B cell (primary cell): ENCODE measurements at regions not wholly inside any gene's neighbourhood (a gene's known extent, or its start where the extent isn't known, plus 50 kb on each side); places are given as distances from the start of the nearest gene placed in this dataset.

Experiments
- ATAC-seq: fragments of 200-7000 bp; cut with Tn5 transposase; one replicate; pipeline ENCODE4 v1.10.0; 2021; ENCODE audit warnings: low read depth, mild to moderate bottlenecking, moderate number of reproducible peaks, moderate library complexity
- CTCF ChIA-PET: fragments of 350-600 bp; sonication (Branson Sonifier 250); formaldehyde crosslinking; loops from one replicate; lab custom pipeline; 2021; ENCODE audit warnings: antibody characterized with exemption, inconsistent platforms; lab: Charles Lee
- POLR2A ChIA-PET: fragments of 350-600 bp; sonication (Branson Sonifier 250); formaldehyde crosslinking; loops from one replicate; lab custom pipeline; 2021; ENCODE audit warnings: antibody characterized with exemption; lab: Charles Lee
- DNase-seq: peaks from one replicate; pipeline ENCODE4 v3.0.0; 2013
- H2AFZ ChIP-seq: 2 replicates; pipeline ENCODE4 v1.6.1; 2012; ENCODE audit warnings: mild to moderate bottlenecking, low read depth, low read length; ENCODE audit not compliant: insufficient read depth, poor library complexity, severe bottlenecking
- H3K27ac ChIP-seq, 2 donors: 1 replicate in 1 of 2; 2 replicates in 1 of 2; pipeline ENCODE4 v1.5.1; 2012 to 2013; ENCODE audit warnings: low read length in 2 of 2, mild to moderate bottlenecking in 2 of 2, moderate library complexity in 1 of 2
- H3K27me3 ChIP-seq, 4 experiments: fragments of 200-600 bp in 1 of 4; sonication (generic) in 1 of 4; replicated peaks in 1 of 4; 1 replicate in 2 of 4; 2 replicates in 2 of 4; pipeline versions ENCODE4 v1.6.1 to v1.7.0; 2013 to 2016; ENCODE audit warnings: low read length in 3 of 4, mild to moderate bottlenecking in 2 of 4, mixed read lengths in 1 of 4, moderate library complexity in 1 of 4; ENCODE audit not compliant: insufficient read depth in 4 of 4, control insufficient read depth in 3 of 4; ENCODE audit errors: control extremely low read depth in 1 of 4
- H3K36me3 ChIP-seq, 2 experiments: replicated peaks in 1 of 2; 1 replicate in 1 of 2; 2 replicates in 1 of 2; pipeline versions ENCODE4 v1.6.1 to v1.7.1; 2013; ENCODE audit warnings: low read length in 1 of 2; ENCODE audit not compliant: insufficient read depth in 2 of 2, control insufficient read depth in 1 of 2; ENCODE audit errors: control extremely low read depth in 1 of 2, extremely low read depth in 1 of 2
- H3K4me1 ChIP-seq, 2 donors: fragments of 200-600 bp in 1 of 2; sonication (generic) in 1 of 2; 1 replicate in 1 of 2; 2 replicates in 1 of 2; pipeline versions ENCODE4 v1.5.1 to v1.6.1; 2013 to 2017; ENCODE audit warnings: low read length in 2 of 2; ENCODE audit not compliant: control insufficient read depth in 2 of 2, insufficient read depth in 2 of 2
- H3K4me2 ChIP-seq: replicated peaks from 2 replicates; pipeline ENCODE3; 2012; ENCODE audit warnings: mild to moderate bottlenecking, low read depth, low read length; ENCODE audit not compliant: poor library complexity, severe bottlenecking
- H3K4me3 ChIP-seq, 5 experiments: fragments of 200-600 bp in 1 of 5; sonication (generic) in 1 of 5; 1 replicate in 3 of 5; 2 replicates in 2 of 5; pipeline versions ENCODE4 v1.5.1 to v1.7.0; 2011 to 2016; ENCODE audit warnings: low read length in 4 of 5, mild to moderate bottlenecking in 4 of 5, low read depth in 2 of 5, control low read depth in 1 of 5, moderate library complexity in 1 of 5; ENCODE audit not compliant: insufficient read depth in 1 of 5; ENCODE audit errors: control extremely low read depth in 1 of 5, extremely low read depth in 1 of 5
- H3K79me2 ChIP-seq: fragments of 200-600 bp; sonication (generic); one replicate; pipeline ENCODE4 v1.6.0; 2016; ENCODE audit warnings: low read length; ENCODE audit not compliant: control insufficient read depth, insufficient read depth
- H3K9ac ChIP-seq: fragments of 200-600 bp; sonication (generic); 2 replicates; pipeline ENCODE4 v1.6.1; 2017; ENCODE audit warnings: mild to moderate bottlenecking, low read length, moderate library complexity
- H3K9me3 ChIP-seq, 3 donors: one replicate each; pipeline versions ENCODE4 v1.6.1 to v1.7.1; 2013; ENCODE audit warnings: low read length in 2 of 3; ENCODE audit not compliant: control insufficient read depth in 2 of 3, insufficient read depth in 1 of 3; ENCODE audit errors: control extremely low read depth in 1 of 3
- H4K20me1 ChIP-seq: 2 replicates; pipeline ENCODE4 v1.6.0; 2012; ENCODE audit warnings: mild to moderate bottlenecking, low read length; ENCODE audit not compliant: insufficient read depth, control insufficient read depth, poor library complexity, severe bottlenecking
- H3K27ac Mint-ChIP-seq: one replicate; pipeline ENCODE4 v1.8.0; 2021; ENCODE audit warnings: mixed read lengths
- H3K27me3 Mint-ChIP-seq: one replicate; pipeline ENCODE4 v1.8.0; 2021; ENCODE audit warnings: mixed read lengths
- H3K4me1 Mint-ChIP-seq: one replicate; pipeline ENCODE4 v1.8.0; 2021; ENCODE audit warnings: mixed read lengths
- H3K4me3 Mint-ChIP-seq: one replicate; pipeline ENCODE4 v1.8.0; 2021; ENCODE audit warnings: mixed read lengths
- H3K9me3 Mint-ChIP-seq: one replicate; pipeline ENCODE4 v1.8.0; 2022; ENCODE audit warnings: mixed read lengths; ENCODE audit not compliant: insufficient read depth
- EZH2 ChIP-seq: IDR thresholded peaks from 2 replicates; pipeline ENCODE4 v1.6.1; 2012; ENCODE audit warnings: borderline replicate concordance, low read depth, mild to moderate bottlenecking, moderate library complexity, low read length; ENCODE audit not compliant: insufficient read depth, poor library complexity, severe bottlenecking
- WGBS: methylation state at CpG from one replicate; pipeline ENCODE4 v1.1.5; 2013; ENCODE audit warnings: missing lambda C conversion rate; ENCODE audit not compliant: insufficient coverage; 5-methylcytosine and 5-hydroxymethylcytosine counted together
- intact Hi-C: fragments of 100-400 bp; cut with micrococcal nuclease; formaldehyde crosslinking; loops from one replicate; pipeline ENCODE4 v1.10.0; 2022
- TF ChIP-seq, protein P1 (sequence below): fragments of 200-600 bp; IDR thresholded peaks from one replicate; pipeline ENCODE4 v1.8.0; 2022; ENCODE audit warnings: antibody characterized with exemption, mild to moderate bottlenecking

DNA sequence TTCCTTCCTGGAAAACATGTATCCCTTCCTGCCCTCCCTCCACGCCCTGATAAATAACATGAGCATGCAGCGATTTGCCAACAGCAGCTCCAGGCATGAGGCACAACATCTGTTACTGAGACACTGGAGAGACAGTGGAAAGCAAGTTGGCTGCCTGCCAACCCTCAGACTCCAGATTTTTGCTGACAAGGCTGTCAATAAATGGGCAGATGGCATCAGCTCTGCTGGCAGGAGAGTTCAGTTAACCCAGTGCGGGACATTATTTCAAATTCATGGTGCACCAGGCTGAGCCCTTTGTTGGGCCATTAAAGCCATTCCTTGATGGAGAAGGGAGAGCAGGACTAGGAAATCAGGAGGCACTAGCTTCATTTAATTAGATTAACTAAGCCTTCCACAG, 293.3 kb downstream of the MEX3B start:
- no peaks in the 10 kb centered on the region for H4K20me1 ChIP-seq
- peaks cover 10% of the 10 kb centered on the region for H3K27me3 Mint-ChIP-seq
- intact Hi-C loops, result no loop called here
- no peak overlapping the region for H3K4me2 ChIP-seq
- no peak overlapping the region for H3K4me3 ChIP-seq
- H3K4me3 Mint-ChIP-seq, result no peak overlapping the region
- no peaks in the 10 kb centered on the region for H3K36me3 ChIP-seq
- ChIA-PET CTCF (no interaction called here), POLR2A (no interaction called here)
- no peak overlapping the region for H3K9ac ChIP-seq
- no peaks in the 10 kb centered on the region for H3K27me3 ChIP-seq
- no peak for DNase-seq
- peaks cover 0 to 5% (median 0%) of the 10 kb centered on the region in 3 donors for H3K9me3 ChIP-seq
- H3K9me3 Mint-ChIP-seq, result no peaks in the 10 kb centered on the region
- no peak for TF ChIP-seq EZH2
- TF ChIP-seq, protein P1, sequence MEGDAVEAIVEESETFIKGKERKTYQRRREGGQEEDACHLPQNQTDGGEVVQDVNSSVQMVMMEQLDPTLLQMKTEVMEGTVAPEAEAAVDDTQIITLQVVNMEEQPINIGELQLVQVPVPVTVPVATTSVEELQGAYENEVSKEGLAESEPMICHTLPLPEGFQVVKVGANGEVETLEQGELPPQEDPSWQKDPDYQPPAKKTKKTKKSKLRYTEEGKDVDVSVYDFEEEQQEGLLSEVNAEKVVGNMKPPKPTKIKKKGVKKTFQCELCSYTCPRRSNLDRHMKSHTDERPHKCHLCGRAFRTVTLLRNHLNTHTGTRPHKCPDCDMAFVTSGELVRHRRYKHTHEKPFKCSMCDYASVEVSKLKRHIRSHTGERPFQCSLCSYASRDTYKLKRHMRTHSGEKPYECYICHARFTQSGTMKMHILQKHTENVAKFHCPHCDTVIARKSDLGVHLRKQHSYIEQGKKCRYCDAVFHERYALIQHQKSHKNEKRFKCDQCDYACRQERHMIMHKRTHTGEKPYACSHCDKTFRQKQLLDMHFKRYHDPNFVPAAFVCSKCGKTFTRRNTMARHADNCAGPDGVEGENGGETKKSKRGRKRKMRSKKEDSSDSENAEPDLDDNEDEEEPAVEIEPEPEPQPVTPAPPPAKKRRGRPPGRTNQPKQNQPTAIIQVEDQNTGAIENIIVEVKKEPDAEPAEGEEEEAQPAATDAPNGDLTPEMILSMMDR, result no peak
- H3K4me1 ChIP-seq, result no peaks in the 10 kb centered on the region
- H3K79me2 ChIP-seq, result no peaks in the 10 kb centered on the region
- H2AFZ ChIP-seq, result no peak overlapping the region
- WGBS, result 66% methylated on average over 3 of the region's 3 CpGs
- H3K27ac ChIP-seq, result no peak overlapping the region
- ATAC-seq, result no peak
- no peak overlapping the region for H3K27ac Mint-ChIP-seq
- H3K4me1 Mint-ChIP-seq, result no peaks in the 10 kb centered on the region

DNA sequence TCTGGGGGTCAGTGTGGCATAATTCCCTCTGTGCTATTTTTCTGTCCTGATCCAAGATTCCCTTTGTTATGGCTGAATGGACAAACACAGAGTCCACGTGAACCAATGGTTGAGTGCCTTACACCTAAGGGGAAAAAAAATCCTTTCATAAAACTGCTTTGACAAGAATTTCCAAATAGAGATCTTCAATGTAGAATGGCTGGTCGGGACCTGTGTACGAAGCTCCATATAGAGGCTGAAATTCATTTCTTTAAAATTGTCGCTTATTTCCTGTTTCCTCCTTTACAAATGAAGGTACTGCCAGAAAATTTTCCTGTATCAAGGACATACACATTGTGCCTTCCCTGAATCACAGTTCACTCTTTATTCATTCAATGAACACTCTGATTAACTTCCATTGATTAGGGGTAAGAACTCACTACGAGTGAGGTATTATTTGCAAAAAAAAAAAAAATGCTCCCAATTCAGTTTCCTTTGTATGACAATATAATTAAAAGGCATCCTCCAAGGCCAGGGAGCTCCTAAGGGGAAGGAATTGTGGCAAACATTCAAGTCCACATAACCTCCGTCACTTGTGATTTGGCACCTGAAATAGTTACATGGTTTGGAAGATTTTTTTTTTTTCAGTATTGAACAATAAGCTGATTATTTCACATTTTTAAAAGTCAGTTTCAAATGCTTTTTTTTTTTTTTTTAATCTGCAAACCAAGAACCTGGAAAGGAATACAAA, 293.8 kb downstream of the MEX3B start:
- 89% methylated on average over 4 of the region's 6 CpGs for WGBS
- Histone ChIP-seq H3K79me2 (no peaks in the 10 kb centered on the region), H3K27ac (no peak overlapping the region), H3K36me3 (no peaks in the 10 kb centered on the region), H3K9ac (no peak overlapping the region), H3K4me2 (no peak overlapping the region), H3K4me3 (no peak overlapping the region), H2AFZ (no peak overlapping the region), H4K20me1 (no peaks in the 10 kb centered on the region), H3K9me3 (peaks cover 0 to 5% (median 0%) of the 10 kb centered on the region in 3 donors), H3K4me1 (no peaks in the 10 kb centered on the region), H3K27me3 (no peaks in the 10 kb centered on the region)
- ATAC-seq (no peak), DNase-seq (no peak)
- ChIA-PET POLR2A (no interaction called here), CTCF (no interaction called here)
- H3K9me3 Mint-ChIP-seq, result no peaks in the 10 kb centered on the region
- peaks cover 10% of the 10 kb centered on the region for H3K27me3 Mint-ChIP-seq
- H3K4me1 Mint-ChIP-seq, result no peaks in the 10 kb centered on the region
- no peak overlapping the region for H3K27ac Mint-ChIP-seq
- H3K4me3 Mint-ChIP-seq, result no peak overlapping the region
- intact Hi-C loops, result no loop called here
- TF ChIP-seq, protein P1, result no peak
- no peak for TF ChIP-seq EZH2
